Suppressor macrophage treated with lipopolysaccharide for 4 hours (primary cell): ENCODE measurements at regions not wholly inside any gene's neighbourhood (a gene's known extent, or its start where the extent isn't known, plus 50 kb on each side); places are given as distances from the start of the nearest gene placed in this dataset.

ENCODE experiments used
- DNase-seq: peaks from one replicate; pipeline ENCODE4 v3.0.0-alpha.2; 2020

DNA sequence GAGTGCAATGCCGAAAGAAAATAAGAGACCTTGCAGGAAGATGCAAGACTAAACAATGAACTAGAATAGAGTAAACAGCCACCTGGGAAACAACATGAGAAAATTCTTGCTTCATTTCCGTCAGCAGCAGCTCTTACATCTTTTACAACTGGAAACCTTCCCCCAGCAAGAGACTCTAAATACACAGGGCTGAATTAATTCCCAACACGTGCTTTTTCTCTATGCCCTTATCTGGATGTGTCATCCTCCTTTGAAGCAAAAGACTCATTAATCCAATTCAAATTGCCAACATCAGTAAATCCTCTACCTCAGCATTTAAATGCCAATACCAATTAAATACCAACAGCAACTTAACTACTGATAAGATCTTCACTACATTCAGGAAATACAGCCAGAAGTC, 99.0 kb upstream of the PDE1C start:
- DNase-seq: no peak

DNA sequence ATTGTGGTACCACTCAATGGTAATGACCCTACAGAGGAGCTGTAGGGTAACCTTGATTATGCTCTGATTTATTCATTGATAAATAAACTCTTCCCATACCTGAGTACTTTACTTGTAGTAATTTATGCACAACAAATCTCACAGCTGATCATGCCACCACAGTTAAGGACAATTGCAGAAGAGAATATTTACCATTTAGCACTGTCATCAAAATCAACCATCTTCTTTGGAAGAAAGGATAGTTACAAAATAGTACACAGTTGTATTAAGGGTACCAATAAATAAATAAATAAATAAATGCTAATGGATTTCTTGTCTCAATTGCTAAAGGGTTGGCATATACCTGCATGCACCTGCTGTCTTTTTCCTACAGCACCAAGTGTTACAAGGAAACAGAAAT, 97.6 kb upstream of the PDE1C start:
- no peak for DNase-seq

DNA sequence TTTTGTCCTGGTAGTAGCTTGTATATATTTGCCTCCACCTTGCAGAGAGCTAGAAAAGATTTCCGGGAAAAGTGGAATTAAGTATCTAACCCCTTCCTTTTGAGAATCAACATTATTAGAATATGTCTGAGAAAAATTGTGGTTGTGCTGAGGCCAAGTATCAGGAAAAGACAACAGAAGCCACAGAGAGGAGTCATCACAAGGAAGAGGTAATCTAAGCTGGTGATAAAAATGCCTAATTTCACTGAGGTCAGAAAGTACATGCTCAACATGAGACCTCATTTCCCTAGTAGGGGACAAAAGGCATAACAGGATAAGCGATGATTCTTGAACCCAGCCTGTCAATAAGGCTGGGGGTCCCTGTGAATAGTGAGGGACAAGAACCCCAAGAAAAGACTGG, 97.0 kb upstream of the PDE1C start:
- DNase-seq: no peak

DNA sequence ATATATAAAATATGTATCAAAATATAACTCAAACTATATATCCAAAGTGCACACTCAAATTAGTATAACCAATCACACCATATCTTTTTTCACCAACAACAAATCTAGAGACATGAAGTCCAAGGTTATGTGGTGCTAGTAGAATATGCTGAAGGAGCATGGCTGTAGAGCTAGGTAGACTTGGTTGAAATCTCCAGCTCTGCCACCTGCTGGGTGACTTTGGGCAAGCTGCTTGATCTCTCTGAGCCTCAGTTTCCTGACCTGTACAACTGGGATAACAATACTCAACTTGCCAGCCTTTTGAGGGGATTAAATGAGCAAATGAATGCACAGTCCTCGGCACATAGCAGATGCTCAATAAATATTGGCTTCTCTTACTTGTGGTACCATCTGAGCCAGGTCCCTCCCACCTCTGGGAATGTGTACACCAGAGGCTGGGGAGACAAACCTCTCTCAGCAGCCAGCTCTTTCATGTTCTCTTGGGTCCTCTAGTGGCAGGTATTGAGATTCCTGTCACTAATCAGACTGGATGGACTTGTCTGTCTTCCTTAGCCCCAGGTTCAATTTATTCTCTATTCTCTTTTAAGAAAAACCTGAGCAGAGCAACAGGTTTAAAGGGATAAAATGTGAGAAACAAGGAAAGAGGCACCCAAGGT, 94.3 kb upstream of the PDE1C start:
- DNase-seq: no peak

DNA sequence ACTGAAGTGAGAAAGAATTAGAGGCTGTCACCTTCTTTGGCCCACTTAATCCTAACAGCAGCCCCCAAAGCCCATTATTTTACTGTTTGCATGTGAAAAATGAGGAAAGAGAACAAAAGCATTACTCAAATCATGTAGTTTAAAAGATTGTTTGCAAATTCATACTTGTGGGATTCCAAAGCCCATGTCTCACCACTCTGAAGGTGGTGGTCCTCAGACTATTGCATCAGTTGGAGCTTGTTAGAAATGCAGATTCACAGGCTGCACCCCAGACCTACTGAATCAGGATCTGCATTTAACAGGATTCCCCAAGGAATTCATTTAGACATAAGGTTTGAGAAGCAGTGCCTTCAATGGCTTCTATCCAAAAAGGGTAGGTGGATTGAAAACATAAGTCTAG, 93.7 kb upstream of the PDE1C start:
- DNase-seq: no peak

DNA sequence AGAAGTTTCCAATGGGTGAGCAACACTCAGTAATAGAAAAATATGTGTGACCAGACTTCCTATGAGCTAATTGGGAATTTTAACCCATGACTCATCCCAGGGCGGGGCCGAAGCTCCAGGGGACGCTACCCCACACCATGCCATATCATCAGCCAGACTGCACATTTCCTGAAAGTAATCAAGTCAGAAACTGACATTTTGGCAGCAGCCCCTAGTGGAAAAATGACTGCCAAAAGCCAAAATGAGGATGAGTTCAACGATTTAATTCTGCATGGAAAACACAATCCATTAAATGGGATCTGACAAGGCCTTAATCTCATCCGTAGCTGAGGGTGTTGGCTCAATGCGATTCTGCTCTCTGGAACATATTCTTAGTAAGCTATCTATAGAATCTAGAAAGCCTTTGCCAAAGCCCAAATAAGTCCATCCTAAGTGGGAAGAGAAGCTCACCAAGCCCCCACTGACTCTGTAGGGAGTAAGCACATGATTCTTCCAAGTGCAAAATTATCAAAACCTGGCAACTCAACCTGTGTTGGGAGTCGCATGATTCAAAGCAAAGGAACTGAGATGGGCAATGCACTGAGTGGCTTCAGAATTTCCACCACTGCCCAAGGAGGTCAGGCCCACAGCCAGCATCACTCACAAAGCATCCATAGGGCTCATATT, 93.1 kb upstream of the PDE1C start:
- peak; percentile 4 for DNase-seq

DNA sequence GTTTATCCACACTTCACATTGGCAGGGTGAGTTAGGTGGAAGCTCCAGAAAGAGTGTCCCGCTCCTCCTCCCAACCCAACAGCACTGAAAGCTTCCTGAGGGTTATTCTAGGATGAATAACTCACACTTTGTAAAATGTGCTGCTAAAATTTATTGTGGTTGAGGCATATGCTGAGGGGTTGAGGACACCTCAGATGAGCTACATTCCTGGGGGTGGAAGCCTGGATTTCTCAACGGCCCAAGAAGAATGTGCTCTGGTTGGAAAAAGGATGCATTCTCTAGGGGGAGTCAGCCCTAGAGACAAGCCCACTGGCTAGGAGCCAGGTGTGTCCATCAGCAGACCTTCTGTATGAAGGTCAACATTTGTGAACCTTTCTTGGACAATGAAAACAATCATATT, 91.5 kb upstream of the PDE1C start:
- no peak for DNase-seq

DNA sequence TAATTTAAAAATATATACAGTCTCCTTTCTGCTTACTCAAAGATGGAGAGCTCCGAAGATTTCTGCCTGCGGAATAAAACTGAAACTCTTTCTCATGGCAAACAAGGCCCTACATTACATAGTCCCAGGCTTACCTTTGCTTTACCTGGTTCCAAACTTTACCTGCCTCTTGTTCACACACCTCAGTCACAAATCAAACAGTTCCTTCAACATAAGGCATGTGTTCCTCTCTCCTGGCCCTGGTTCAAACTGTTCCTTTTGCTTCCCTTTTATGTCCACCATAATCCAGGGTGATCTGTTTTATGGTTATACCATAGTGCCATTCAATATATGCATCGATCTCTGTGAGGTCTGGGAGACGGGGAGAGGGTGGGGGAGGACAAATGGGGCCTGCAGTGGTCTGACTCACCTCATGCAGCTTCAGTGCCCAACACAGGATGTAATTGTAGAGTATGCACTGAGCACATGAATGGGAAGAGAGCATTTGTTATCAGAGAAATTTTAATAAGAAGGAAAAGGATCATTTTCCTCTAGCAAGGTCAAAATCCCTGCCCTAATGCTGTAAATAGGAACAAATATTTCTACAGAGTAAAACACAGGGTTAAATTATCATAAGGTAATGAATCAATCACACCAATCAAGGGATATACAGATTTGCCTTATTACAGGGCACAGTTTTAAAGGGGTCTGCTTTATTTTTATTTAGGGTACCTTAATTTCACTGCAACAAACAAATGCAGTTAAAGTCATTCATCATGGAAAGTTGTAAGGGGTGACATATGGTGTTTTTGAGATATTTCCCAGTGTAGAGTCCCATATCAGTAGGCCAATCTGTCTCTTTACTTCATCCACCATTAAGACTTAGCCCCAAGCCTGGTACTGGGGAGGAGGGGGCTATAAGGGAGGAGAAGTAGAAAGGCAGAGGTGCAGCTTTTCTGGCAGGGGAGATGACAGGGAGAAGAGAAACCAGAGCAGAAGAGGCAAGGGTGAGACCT, 88.8 kb upstream of the PDE1C start:
- no peak for DNase-seq

DNA sequence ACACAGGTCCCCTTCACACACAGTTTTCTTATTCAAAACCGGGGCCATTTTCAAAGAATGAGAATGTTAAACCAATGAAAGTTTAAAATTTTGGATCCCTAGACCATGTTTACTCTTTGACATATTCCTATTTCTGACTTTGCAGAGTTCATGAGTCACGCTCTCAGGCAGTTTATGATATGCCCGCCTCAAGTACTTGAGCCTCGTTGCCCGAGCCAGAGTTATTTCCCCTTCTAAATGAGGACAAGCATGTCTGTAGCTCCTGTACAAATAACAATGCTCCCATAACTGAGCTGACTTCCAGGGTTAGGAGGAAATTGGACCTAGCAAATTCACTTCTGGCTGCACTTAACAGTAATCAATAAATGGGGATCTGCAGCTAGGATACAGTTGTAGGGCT, 87.9 kb upstream of the PDE1C start:
- no peak for DNase-seq

DNA sequence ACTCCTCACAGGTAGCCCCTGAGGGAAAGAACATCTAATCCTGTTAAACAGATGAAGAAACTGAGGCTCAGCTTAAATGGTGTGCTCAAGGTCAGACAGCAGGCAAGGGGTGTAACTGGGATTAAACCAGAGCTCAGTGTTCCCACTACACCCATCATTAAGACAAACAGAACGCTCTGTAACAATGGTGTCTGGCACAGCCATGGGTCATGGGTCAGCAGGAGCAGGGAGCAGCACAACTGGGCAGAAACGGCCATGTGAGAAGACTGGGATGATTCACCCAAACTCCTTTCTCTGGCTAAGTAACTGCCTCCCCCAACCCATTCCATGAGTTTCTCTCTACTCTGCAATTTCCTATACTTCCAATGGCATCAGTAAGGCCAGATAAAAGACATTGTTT, 85.5 kb upstream of the PDE1C start:
- no peak for DNase-seq

DNA sequence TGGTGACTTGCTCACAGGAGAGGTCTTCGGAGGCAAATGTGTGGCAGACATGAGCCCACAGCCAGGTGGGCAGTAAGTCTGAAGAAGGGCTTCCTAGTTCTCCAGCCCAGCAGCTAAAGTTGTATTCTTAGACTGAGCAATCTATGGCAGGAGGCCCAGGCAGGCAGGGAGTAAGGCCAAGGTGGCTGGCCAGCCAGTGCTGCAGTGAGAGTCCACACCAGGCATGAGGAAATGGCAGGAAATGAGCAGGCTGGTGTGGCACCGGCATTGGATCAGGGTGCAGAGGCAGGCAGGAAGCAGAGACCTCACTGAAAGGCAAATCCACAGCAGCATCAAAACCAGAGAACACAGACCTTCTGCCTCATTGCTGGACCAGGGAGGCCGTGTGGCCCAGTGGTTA, 84.6 kb upstream of the PDE1C start:
- no peak for DNase-seq

DNA sequence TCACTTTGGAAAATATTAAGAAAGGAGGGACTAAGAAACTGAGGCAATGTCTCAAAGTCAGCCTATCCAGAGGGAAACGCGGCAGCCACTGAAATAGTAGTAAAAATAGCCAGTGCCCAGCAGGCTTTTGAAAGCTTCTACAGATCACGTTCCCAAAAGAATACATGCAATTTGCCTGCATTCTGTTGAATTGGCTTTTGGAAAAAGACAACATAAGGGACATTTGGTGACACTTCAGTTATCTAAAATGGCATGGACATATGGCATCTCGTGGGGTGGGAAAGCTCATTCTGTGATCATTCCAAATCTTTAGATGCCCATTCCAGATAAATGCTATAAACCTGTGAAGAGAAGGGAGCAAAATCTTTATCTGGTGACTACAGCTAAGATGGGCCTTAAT, 82.8 kb upstream of the PDE1C start:
- no peak for DNase-seq

DNA sequence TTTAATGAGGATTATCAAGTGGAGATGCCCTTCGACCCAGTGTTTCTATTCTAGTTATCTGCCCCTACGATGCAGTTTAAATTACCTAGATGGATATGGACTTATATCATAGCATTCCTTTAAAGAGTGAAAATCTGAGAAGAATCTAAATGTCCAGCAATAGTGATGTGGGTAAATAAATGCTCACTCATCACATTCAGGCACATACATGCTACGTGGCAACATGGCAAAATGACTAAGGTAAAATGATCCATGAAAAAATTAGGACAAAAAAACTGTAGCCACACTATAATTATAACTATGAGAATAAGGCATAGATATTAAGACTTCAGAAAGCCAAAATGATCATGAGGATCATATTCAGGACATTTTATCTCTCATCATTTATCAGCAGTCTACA, 82.4 kb upstream of the PDE1C start:
- no peak for DNase-seq

DNA sequence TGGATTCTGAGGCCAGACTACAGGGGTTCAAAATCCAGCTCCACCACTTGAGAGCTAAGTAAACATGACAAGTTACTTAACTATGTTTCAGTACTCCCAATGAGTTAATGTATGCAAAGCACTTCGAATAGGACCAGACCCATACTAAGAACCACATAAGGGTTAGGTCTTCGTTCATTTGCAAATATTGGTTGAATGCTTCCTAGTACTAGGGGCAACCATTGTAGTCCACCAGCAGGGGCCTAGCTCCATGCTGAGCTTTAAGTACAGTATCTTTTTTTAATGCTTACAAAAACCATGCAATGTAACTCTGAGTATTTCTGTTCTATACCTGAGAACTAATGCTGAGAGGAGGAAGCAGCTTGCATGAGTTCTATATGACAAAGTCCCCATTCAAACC, 80.4 kb upstream of the PDE1C start:
- no peak for DNase-seq

DNA sequence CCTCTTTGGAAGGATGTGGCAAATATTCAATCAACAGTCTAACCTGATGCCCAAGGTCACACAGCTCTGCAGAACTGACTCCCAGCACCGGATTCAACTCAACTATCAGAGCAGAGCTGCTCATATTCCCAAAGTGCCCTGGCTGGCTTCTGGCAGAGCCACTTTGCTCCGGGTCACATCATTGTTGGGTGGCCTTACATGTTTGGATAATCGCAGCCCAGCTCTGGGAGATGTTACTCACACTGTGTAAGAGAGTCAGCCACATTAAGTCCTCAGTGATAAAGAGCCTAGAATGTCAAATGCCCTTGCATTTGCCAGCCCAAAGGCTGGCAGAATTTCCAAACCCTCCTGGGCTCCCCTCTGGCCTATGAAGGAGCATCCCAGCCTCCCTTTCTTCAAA, 79.8 kb upstream of the PDE1C start:
- DNase-seq: no peak

DNA sequence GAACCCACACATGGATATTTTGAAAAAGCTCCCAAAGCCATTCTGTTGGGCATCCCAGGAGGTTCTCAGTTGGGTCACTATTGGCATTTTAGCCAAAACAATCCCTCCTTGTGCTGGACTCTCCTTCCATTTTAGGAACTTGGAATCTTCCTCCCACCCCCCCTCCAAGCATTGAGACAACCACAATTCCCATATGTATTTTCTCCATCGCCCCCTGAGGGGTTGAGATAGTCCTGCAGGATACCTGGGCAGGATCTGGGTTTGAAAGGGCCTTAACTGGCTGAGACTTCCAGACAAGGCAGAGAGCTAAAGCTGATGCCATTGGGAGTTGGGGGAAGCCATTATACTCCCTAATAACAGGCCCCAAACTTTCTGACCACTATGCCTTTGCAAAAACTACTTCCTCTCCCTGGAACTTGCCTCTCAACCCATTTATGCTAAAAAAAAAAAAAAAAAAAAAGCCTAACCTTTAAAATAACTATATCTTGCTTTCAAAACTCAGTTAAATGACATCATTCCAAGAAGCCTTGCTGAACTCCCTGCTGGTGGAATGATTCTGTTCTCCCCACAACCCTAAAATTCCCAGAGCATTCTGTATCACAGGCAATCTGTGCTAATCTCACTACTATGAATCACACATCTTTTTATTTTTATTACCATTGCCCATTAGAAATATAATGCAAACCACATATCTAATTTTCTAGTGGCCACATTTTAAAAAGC, 77.5 kb upstream of the PDE1C start:
- DNase-seq: no peak

DNA sequence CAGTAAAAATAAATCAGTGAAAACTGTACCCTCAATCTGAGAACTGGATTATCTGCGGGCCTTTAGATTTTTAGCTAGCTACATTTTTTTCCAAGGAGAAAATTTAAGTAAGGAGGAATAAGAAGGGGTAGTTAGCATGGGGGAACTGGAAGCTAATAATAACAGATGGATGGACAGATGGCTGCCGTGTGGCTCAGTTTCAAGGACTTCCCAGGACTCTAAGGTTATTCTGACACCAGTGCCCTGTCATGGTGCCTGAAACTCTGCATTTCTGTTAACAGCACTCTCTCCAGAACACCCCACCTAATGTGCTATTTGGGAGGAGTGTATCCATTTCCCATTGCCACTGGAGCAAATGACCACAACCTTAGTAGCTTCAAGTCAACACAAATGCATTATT, 75.7 kb upstream of the PDE1C start:
- DNase-seq: no peak

DNA sequence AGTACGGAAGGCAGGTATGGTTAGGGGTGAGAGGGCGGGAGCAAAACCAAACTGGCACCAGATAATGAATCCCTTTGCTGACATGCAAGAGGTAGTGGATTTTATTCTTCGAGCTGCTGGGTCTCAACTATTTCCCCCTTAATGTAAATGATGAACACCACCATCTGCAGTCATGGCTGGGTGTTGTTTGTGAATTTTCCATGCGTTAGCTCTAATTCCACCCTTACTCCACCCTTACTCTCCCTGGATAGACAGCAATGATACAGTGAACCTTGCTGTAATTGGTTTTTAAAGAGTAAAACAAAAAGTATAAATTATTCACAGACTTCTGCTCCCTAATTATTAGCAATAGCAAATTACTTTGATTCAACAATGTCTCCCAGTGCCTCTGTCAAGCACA, 74.5 kb upstream of the PDE1C start:
- DNase-seq: no peak

DNA sequence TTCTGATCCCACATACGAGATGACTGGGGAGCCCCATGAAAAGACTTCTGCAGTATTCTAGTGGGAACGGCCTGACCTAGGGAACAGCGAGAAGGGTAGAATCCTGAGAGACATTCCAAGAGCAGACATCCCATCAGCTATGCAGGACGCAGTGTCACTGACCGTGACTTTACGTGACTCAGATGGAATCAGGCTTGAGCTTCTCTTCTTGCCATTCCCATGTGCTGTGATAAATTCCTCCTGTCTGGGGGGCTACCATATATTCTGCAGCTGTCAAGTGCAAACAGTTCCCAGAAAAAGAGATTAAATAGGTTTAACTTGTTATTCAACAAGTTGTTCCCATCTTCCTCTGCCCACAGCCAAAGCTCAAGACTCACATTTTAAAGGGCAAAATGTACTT, 73.1 kb upstream of the PDE1C start:
- no peak for DNase-seq

DNA sequence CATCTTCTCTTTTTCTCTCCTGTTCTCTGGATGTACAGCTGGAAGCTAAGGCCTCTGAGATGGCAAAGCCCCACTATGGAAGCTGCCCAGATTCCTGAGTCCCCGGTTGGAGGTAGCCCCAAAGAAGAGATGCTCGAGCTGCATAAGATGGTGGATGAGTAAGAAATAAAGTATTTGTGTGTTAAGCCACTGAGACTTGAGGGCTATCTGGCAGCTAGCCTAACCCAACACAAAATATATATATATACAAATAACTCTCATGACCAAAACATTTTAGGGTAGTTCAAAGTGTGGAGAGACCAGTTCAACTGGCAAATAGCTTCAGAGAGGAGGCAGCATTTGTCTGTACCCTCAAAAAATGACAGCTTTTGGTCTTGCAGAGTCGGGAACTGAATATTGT, 72.4 kb upstream of the PDE1C start:
- DNase-seq: no peak

DNA sequence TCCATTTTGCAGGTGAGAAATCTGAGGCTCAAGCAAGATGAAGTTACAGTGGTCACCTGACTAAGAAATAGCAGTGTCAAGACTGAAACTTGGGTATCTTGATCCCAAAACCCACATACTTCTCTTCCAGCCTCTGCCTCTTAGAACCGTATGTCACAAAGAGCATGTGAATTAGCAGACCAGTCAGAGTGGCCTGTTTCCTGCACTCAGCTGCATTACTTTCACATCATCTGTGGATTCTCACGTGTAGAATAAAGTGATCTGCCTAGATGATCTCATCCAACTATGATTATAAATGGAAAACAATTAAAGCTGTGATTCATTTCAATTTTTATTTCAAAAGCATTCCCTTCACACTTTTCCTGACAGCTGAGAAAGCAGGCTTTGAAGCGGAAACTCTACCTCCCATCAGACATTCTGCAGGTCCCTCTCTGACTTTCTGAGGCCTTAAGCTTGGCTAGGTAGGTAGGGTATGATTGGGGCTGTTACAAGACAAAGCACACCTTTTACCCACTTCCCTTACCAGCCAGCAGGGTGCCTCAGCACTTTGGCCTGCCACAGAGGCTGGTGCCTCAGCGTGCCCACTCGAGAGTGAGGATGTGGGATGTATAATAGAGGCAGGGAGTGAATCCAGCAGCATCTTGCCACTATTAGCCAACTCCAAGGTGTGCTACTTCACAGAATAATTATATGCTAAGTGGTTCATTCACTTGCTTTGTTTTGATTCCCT, 70.2 kb upstream of the PDE1C start:
- DNase-seq: no peak

DNA sequence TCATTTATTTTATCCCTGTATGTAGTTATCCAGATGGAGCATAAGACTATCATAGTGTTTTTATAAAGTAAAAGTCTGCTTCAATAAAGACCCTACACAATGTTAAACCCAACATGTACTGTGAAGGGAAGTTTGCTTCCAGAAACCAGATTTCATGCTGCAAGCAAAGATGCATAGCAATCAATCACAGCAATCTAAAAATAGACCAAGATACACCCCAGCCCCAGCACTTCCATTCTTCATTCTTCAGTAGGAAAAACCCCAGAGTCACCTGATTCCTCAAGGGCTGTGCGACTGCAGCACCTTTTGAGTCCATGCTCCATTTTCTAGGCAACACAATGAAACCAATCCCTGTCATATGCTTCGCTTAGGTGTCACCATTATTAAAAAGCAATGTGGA, 66.9 kb upstream of the PDE1C start:
- no peak for DNase-seq

DNA sequence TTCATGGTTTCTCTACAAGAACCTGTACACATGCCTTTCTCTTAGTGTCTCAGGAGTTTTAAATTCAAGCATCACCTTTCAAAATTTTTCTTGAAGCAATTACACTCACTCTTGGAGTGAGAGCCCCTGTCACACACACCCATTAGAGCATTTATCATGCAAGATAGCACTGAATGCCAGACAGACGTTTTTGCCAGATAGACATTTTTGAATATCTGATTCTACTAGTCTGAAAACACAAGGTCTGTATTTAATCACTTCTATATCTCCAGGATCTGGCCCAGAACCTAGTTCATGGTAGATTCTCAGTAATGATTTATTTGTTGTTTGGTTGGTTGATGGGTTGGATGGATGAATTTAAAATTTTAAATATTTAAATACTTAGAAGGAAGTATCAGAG, 60.9 kb upstream of the PDE1C start:
- no peak for DNase-seq
